Mesenchymal stem cell (in vitro differentiated cells and primary cell): ENCODE measurements at regions not wholly inside any gene's neighbourhood (a gene's known extent, or its start where the extent isn't known, plus 50 kb on each side); places are given as distances from the start of the nearest gene placed in this dataset.

ENCODE experiments used
- DNase-seq: peaks from one replicate; pipeline ENCODE4 v3.0.0-alpha.2; 2013
- H2AFZ ChIP-seq: one replicate; pipeline ENCODE4 v1.6.1; 2013; ENCODE audit warnings: low read depth, mild to moderate bottlenecking, control low read depth, inconsistent platforms, low read length, moderate library complexity
- H2AK5ac ChIP-seq: 2 replicates; pipeline ENCODE4 v1.6.1; 2013; ENCODE audit warnings: low read length, moderate library complexity, mild to moderate bottlenecking, inconsistent platforms; ENCODE audit not compliant: severe bottlenecking
- H2BK120ac ChIP-seq: one replicate; pipeline ENCODE4 v1.6.1; 2013; ENCODE audit warnings: low read depth, mild to moderate bottlenecking, inconsistent platforms, low read length, moderate library complexity
- H2BK12ac ChIP-seq, 2 experiments: one replicate each; pipeline ENCODE4 v1.6.1; 2013; ENCODE audit warnings: inconsistent platforms in 2 of 2, low read length in 2 of 2, mild to moderate bottlenecking in 2 of 2, moderate library complexity in 2 of 2, control low read depth in 1 of 2
- H2BK15ac ChIP-seq: one replicate; pipeline ENCODE4 v1.6.1; 2013; ENCODE audit warnings: mild to moderate bottlenecking, low read depth, inconsistent platforms; ENCODE audit not compliant: poor library complexity, severe bottlenecking
- H2BK5ac ChIP-seq: 2 replicates; pipeline ENCODE4 v1.6.1; 2013; ENCODE audit warnings: low read depth, mild to moderate bottlenecking, low read length, control low read depth, inconsistent platforms; ENCODE audit not compliant: poor library complexity, severe bottlenecking
- H3K14ac ChIP-seq, 2 experiments: one replicate each; pipeline ENCODE4 v1.6.1; 2013; ENCODE audit warnings: inconsistent platforms in 2 of 2, low read length in 2 of 2, control low read depth in 1 of 2, mild to moderate bottlenecking in 1 of 2, moderate library complexity in 1 of 2
- H3K18ac ChIP-seq, 2 experiments: one replicate each; pipeline ENCODE4 v1.6.1; 2013; ENCODE audit warnings: inconsistent platforms in 2 of 2, low read length in 2 of 2, control low read depth in 1 of 2, low read depth in 1 of 2, mild to moderate bottlenecking in 1 of 2
- H3K23ac ChIP-seq, 2 experiments: one replicate each; pipeline ENCODE4 v1.6.1; 2013; ENCODE audit warnings: inconsistent platforms in 2 of 2, low read length in 2 of 2, mild to moderate bottlenecking in 2 of 2, moderate library complexity in 2 of 2, control low read depth in 1 of 2
- H3K27ac ChIP-seq: 2 replicates; pipeline ENCODE4 v1.5.1; 2013; ENCODE audit warnings: mild to moderate bottlenecking, moderate library complexity, low read length, control low read depth, inconsistent platforms; ENCODE audit not compliant: poor library complexity, severe bottlenecking
- H3K27me3 ChIP-seq, 2 experiments: 2 replicates each; pipeline versions ENCODE4 v1.6.1 to v1.7.0; 2013; ENCODE audit warnings: low read length in 2 of 2, mild to moderate bottlenecking in 2 of 2, moderate library complexity in 2 of 2, control low read depth in 1 of 2, inconsistent platforms in 1 of 2; ENCODE audit not compliant: control insufficient read depth in 1 of 2, insufficient read depth in 1 of 2
- H3K36me3 ChIP-seq, 2 experiments: 2 replicates each; pipeline versions ENCODE4 v1.6.1 to v1.7.0; 2013; ENCODE audit warnings: low read length in 2 of 2, control low read depth in 1 of 2, inconsistent platforms in 1 of 2, low read depth in 1 of 2, mild to moderate bottlenecking in 1 of 2; ENCODE audit not compliant: insufficient read depth in 2 of 2, control insufficient read depth in 1 of 2
- H3K4ac ChIP-seq, 2 experiments: one replicate each; pipeline ENCODE4 v1.6.1; 2013; ENCODE audit warnings: inconsistent platforms in 2 of 2, low read length in 2 of 2, mild to moderate bottlenecking in 2 of 2, moderate library complexity in 2 of 2, control low read depth in 1 of 2, low read depth in 1 of 2
- H3K4me1 ChIP-seq: 2 replicates; pipeline ENCODE4 v1.6.1; 2013; ENCODE audit warnings: low read depth, low read length, control low read depth; ENCODE audit not compliant: control insufficient read depth, insufficient read depth
- H3K4me2 ChIP-seq: 2 replicates; pipeline ENCODE4 v1.6.1; 2013; ENCODE audit warnings: low read length, mild to moderate bottlenecking, inconsistent platforms; ENCODE audit not compliant: poor library complexity, severe bottlenecking
- H3K4me3 ChIP-seq, 2 experiments: 2 replicates each; pipeline versions ENCODE4 v1.5.1 to v1.7.0; 2013; ENCODE audit warnings: low read length in 2 of 2, mild to moderate bottlenecking in 2 of 2, control low read depth in 1 of 2, low read depth in 1 of 2; ENCODE audit not compliant: insufficient read depth in 1 of 2
- H3K79me1 ChIP-seq: replicated peaks from 2 replicates; pipeline ENCODE4 v1.6.1; 2013; ENCODE audit warnings: mild to moderate bottlenecking, control low read depth, low read length, inconsistent platforms; ENCODE audit not compliant: poor library complexity, severe bottlenecking
- H3K9ac ChIP-seq: 2 replicates; pipeline ENCODE4 v1.7.0; 2013; ENCODE audit warnings: mild to moderate bottlenecking, low read length, moderate library complexity
- H3K9me3 ChIP-seq: 2 replicates; pipeline ENCODE4 v1.7.0; 2013; ENCODE audit warnings: mild to moderate bottlenecking, low read length; ENCODE audit not compliant: control insufficient read depth
- H4K8ac ChIP-seq: one replicate; pipeline ENCODE4 v1.6.1; 2013; ENCODE audit warnings: inconsistent platforms, mild to moderate bottlenecking, low read length, moderate library complexity
- H4K91ac ChIP-seq: one replicate; pipeline ENCODE4 v1.6.1; 2013; ENCODE audit warnings: mild to moderate bottlenecking, low read length, inconsistent platforms
- WGBS: methylation state at CpG from one replicate; pipeline ENCODE4 v1.1.7; 2013; ENCODE audit warnings: mixed read lengths; 5-methylcytosine and 5-hydroxymethylcytosine counted together

DNA sequence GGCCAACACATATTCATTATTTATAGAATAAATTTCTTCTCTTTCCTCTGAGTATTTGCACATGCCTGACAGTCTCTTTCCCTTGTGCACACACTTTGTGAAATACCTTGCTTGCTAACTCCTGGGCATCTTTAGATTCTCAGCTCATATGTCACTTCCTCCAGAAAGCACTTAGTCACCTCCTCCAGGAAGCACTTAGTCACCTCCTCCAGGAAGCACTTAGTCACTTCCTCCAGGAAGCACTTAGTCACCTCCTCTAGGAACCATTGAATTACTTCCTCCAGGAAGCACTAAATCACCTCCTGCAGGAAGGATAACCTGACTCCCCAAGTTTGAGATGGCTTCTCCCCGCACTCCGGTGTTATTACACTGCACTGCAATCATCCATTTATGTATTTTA, 462.5 kb upstream of the EEF2KMT start:
- H3K23ac ChIP-seq = no peak overlapping the region
- H3K4me1 ChIP-seq = no peaks in the 10 kb centered on the region
- H3K4me3 ChIP-seq = no peak overlapping the region
- no peak overlapping the region for H2AK5ac ChIP-seq
- H2BK15ac ChIP-seq = no peak overlapping the region
- no peak overlapping the region for H3K14ac ChIP-seq
- H2BK12ac ChIP-seq = no peak overlapping the region
- no peak overlapping the region for H3K18ac ChIP-seq
- no peak overlapping the region for H4K8ac ChIP-seq
- H3K79me1 ChIP-seq = no peaks in the 10 kb centered on the region
- no peak overlapping the region for H2BK5ac ChIP-seq
- no CpG with 5 or more reads among the region's 2 CpGs for WGBS
- H3K27me3 ChIP-seq = no peaks in the 10 kb centered on the region
- H2BK120ac ChIP-seq = no peak overlapping the region
- H3K4ac ChIP-seq = no peak overlapping the region
- H4K91ac ChIP-seq = no peak overlapping the region
- H3K9me3 ChIP-seq = peaks cover 8% of the 10 kb centered on the region
- DNase-seq = no peak
- H3K27ac ChIP-seq = no peak overlapping the region
- H3K9ac ChIP-seq = no peak overlapping the region
- H3K36me3 ChIP-seq = no peaks in the 10 kb centered on the region
- H3K4me2 ChIP-seq = no peak overlapping the region
- H2AFZ ChIP-seq = no peak overlapping the region

DNA sequence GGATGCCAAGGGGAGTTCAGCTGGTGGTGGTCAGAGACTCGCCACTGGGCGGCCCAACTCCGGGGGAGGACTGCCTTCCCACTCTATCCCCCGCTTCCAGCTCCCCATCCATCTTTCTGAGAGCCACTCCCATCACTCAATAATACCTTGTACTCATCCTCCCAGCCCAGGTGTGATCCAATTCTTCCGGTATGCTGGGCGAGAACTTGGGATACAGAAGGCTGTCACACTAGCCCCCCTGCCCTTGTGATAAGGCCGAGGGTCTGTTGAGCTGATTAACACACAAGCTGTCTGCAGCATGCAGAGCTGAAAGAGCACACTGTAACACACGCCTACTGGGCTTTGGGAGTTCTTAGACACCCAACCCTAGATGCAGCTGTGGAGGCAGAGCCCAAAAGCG, 460.4 kb upstream of the EEF2KMT start:
- Histone ChIP-seq H3K4me1 (no peaks in the 10 kb centered on the region), H2AK5ac (no peak overlapping the region), H2BK120ac (no peak overlapping the region), H3K4me2 (no peak overlapping the region), H4K91ac (no peak overlapping the region), H2AFZ (no peak overlapping the region), H3K27me3 (no peaks in the 10 kb centered on the region), H3K9me3 (peaks cover 8% of the 10 kb centered on the region), H3K4ac (no peak overlapping the region), H4K8ac (no peak overlapping the region), H3K79me1 (no peaks in the 10 kb centered on the region), H3K23ac (no peak overlapping the region), H2BK5ac (no peak overlapping the region), H3K27ac (no peak overlapping the region), H2BK15ac (no peak overlapping the region), H3K14ac (no peak overlapping the region), H3K18ac (no peak overlapping the region), H3K36me3 (no peaks in the 10 kb centered on the region), H2BK12ac (no peak overlapping the region), H3K9ac (no peak overlapping the region), H3K4me3 (no peak overlapping the region)
- no peak for DNase-seq
- WGBS = 64% methylated on average over 9 of the region's 9 CpGs

DNA sequence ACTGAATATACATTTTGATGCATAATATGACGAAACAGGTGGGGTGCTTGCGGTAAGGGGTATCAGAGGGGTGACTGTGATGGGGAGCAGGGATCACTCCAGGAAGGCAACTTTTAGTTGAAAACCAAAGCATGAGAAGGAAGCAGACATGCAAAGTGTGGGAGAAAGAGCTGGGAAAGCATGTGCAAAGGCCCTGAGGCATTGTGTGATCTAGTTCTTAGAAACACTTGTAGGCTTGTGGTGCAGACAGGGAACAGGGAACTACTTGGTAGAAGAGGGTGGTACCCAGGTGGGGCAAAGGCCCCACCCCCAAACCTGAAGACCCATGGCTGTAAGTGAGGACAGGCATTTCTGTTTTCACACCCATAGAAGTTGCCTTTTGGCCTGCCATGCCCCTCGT, 459.9 kb upstream of the EEF2KMT start:
- H2AK5ac ChIP-seq = no peak overlapping the region

DNA sequence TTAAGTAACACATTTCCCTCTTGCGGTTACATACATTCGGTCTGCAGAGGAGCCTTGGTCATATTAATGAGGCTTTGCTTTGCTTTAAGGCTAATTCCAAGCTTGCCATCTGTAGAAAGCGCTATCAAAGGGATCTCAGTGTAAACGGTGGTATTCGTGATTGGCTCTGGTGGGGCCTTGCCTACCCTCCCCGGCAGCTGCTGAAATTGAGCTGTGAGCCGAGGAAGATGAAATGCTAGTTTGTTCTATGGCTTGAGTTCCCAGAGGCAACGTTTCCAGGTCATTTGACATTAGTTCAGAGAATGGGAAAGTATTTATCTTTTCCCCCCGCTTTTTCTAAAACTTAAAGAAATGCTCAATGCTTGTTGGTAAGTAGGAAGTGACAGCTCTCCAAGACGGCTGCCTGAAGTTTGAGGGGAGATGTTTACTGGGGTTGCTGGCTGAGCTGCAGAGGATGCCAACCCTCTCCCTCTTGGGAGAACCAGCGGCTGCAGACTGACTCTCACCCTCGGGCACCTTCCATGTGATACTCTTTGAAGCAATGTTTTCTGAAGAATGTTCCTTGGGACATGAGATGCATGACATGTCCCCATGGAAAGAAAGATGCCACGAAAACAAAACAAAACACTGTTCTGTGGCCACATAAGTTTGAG, 458.7 kb upstream of the EEF2KMT start:
- peaks cover 5% of the 10 kb centered on the region for H3K9me3 ChIP-seq
- no peak overlapping the region for H4K8ac ChIP-seq
- H2BK5ac ChIP-seq = no peak overlapping the region
- H2AFZ ChIP-seq = no peak overlapping the region
- no peak overlapping the region for H2BK12ac ChIP-seq
- no peak overlapping the region for H3K4me3 ChIP-seq
- no peak overlapping the region for H2AK5ac ChIP-seq
- no peaks in the 10 kb centered on the region for H3K79me1 ChIP-seq
- H4K91ac ChIP-seq = no peak overlapping the region
- no peaks in the 10 kb centered on the region for H3K4me1 ChIP-seq
- no peak overlapping the region for H3K9ac ChIP-seq
- no peak overlapping the region for H3K27ac ChIP-seq
- H3K36me3 ChIP-seq = no peaks in the 10 kb centered on the region
- H3K18ac ChIP-seq = no peak overlapping the region
- H3K14ac ChIP-seq = no peak overlapping the region
- WGBS = 69% methylated on average over 13 of the region's 13 CpGs
- H3K4me2 ChIP-seq = no peak overlapping the region
- DNase-seq = no peak
- H3K23ac ChIP-seq = no peak overlapping the region
- H3K4ac ChIP-seq = no peak overlapping the region
- H3K27me3 ChIP-seq = no peaks in the 10 kb centered on the region
- no peak overlapping the region for H2BK15ac ChIP-seq
- no peak overlapping the region for H2BK120ac ChIP-seq

More for the DNA sequence above, 459.9 kb upstream of the EEF2KMT start:
- Histone ChIP-seq H3K4ac (no peak overlapping the region), H3K27me3 (no peaks in the 10 kb centered on the region), H2BK12ac (no peak overlapping the region), H2AFZ (no peak overlapping the region), H3K9me3 (peaks cover 8% of the 10 kb centered on the region), H3K27ac (no peak overlapping the region), H4K91ac (no peak overlapping the region), H3K4me1 (no peaks in the 10 kb centered on the region), H3K9ac (no peak overlapping the region), H3K4me3 (no peak overlapping the region), H2BK5ac (no peak overlapping the region), H2BK15ac (no peak overlapping the region), H3K79me1 (no peaks in the 10 kb centered on the region), H2BK120ac (no peak overlapping the region), H3K18ac (no peak overlapping the region), H3K4me2 (no peak overlapping the region), H4K8ac (no peak overlapping the region), H3K36me3 (no peaks in the 10 kb centered on the region), H3K14ac (no peak overlapping the region), H3K23ac (no peak overlapping the region)
- 89% methylated on average over 3 of the region's 3 CpGs for WGBS
- DNase-seq = no peak
